ENCODE measurements at regions not wholly inside any gene's neighbourhood (a gene's known extent, or its start where the extent isn't known, plus 50 kb on each side); places are given as distances from the start of the nearest gene placed in this dataset.

- Histone ChIP-seq H3K27ac (ENCODE audit: low read length) (no peak overlapping the region), H3K4me1 (ENCODE audit: control insufficient read depth, insufficient read depth, low read length) (peaks cover 1% of the 10 kb centered on the region), H3K4me3 (ENCODE audit: low read length) (no peak overlapping the region), H3K9me3 (ENCODE audit: control insufficient read depth, low read length) (no peaks in the 10 kb centered on the region), H3K27me3 (ENCODE audit: control insufficient read depth, insufficient read depth) (no peaks in the 10 kb centered on the region)
- DNase-seq (no peak), ATAC-seq (peak in 1 of 2 donors; percentile 47)
- WGBS = 44% methylated on average over 9 of the region's 9 CpGs
- intact Hi-C loops (cut with DNase I) = loop anchor here (2.0 to 5.0 kb wide), 3 partner anchors 242 to 248 kb away; no protein-coding TSS in a partner anchor
Measured at GRCh38 chrX:110408949-110409588, 50.4 kb downstream of the RTL9 start.

DNA sequence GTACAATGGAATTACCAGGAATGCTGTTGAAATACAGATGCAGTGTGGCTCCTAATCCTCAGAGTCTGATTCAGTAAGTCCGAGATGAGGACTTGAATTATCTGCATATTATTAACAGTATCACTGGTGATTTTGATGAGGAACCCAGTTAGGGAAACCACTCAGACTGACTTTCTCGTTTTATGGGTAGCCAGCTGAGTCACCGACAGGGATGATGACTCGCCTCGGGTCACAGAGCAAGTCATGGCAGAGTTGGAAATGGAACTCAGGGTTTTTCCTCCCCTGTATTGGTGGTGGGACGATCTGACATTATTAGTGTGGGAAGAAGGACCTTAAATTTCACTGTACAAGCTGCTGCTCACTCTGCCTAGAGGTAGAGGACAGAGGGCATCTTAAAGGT lies 51.3 kb downstream of the RTL9 start:
- intact Hi-C loops (cut with DNase I) = loop anchor here (2.0 to 5.0 kb wide), 3 partner anchors 243 to 249 kb away; no protein-coding TSS in a partner anchor
- no peaks in the 10 kb centered on the region for H3K27me3 ChIP-seq (ENCODE audit: control insufficient read depth, insufficient read depth)
- no peak for ATAC-seq
- H3K4me3 ChIP-seq (ENCODE audit: low read length) = no peak overlapping the region
- DNase-seq = no peak
- peaks cover 1% of the 10 kb centered on the region for H3K4me1 ChIP-seq (ENCODE audit: control insufficient read depth, insufficient read depth, low read length)
- H3K9me3 ChIP-seq (ENCODE audit: control insufficient read depth, low read length) = no peaks in the 10 kb centered on the region
- 54% methylated on average over 6 of the region's 6 CpGs for whole genome bisulfite sequencing
- no peak overlapping the region for H3K27ac ChIP-seq (ENCODE audit: low read length)

DNA sequence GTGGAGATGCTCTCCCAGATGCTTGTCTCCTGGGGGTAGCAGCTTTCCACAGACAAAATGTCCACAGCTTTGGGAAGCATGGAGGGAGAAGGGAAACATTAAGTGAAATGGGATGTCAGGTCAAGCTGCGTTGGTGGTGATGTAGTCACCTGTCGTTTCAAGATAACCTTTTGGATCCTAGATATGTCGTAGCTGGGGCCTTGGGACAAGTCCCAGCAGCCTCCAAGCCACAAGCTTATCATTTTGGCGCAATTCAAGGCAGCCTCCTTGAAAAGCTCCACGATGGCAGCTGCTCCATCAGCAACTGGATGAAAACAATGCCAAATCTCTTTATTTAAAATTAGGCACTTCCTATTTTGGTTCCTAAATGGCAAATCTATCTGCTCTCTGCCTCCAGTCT lies 52.0 kb downstream of the RTL9 start:
- WGBS = 37% methylated on average over 5 of the region's 5 CpGs
- no peak for ATAC-seq
- Histone ChIP-seq H3K27me3 (ENCODE audit: control insufficient read depth, insufficient read depth) (no peaks in the 10 kb centered on the region), H3K9me3 (ENCODE audit: control insufficient read depth, low read length) (no peaks in the 10 kb centered on the region), H3K27ac (ENCODE audit: low read length) (no peak overlapping the region), H3K4me3 (ENCODE audit: low read length) (no peak overlapping the region), H3K4me1 (ENCODE audit: control insufficient read depth, insufficient read depth, low read length) (peaks cover 1% of the 10 kb centered on the region)
- DNase-seq = no peak
- intact Hi-C loops (cut with DNase I) = no loop called here

DNA sequence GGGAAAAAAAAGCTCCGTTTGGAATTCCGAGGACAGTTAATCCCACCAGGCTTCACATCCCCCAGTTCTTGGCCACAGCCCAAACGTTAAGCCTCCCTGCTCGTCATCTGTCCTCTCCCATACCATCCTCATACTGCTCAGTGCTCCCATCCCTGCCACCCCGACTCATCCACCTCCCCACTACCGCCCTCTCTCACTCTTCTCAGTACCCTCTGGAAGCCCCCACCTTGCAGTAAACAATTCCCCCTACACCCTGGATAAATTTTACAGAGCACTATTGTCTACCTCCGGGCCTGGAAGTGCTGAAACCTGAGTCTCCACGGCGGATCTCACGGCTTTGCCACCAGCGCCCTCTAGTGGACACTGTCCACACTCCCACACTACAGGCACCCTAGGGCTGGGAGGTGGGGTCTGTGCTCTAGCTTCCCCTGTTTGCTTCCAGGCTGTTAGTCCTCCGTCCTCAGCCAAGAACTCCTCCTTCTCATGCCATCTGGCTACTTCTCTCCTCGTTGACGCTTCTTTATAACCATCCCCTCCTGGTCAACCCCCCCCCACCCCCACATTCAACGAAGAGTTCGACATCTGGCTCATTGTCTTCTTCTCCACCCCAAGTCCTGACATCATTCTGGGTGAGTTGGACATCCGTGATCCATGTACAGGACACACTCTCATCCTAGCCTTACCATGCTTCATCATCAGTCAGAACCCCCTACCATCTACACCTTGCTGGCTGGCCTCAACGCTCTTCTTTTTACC lies 54.5 kb downstream of the RTL9 start:
- H3K27me3 ChIP-seq (ENCODE audit: control insufficient read depth, insufficient read depth) = no peaks in the 10 kb centered on the region

GRCh38 chrX:110413727-110414124 lies 55.1 kb downstream of the RTL9 start:
- ATAC-seq (no peak), DNase-seq (no peak)
- Histone ChIP-seq H3K9me3 (ENCODE audit: control insufficient read depth, low read length) (no peaks in the 10 kb centered on the region), H3K4me1 (ENCODE audit: control insufficient read depth, insufficient read depth, low read length) (peaks cover 1% of the 10 kb centered on the region), H3K27me3 (ENCODE audit: control insufficient read depth, insufficient read depth) (no peaks in the 10 kb centered on the region), H3K4me3 (ENCODE audit: low read length) (no peak overlapping the region), H3K27ac (ENCODE audit: low read length) (no peak overlapping the region)
- 86% methylated on average over 1 of the region's 1 CpG for WGBS
- intact Hi-C loops (cut with DNase I) = no loop called here

More for the DNA sequence above, 54.5 kb downstream of the RTL9 start:
- no peak overlapping the region for H3K4me3 ChIP-seq (ENCODE audit: low read length)
- DNase-seq (peak; percentile 59 to 82 (median 78)), ATAC-seq (peak; percentile 87 to 89)
- intact Hi-C loops (cut with DNase I) = no loop called here
- 16% methylated on average over 18 of the region's 18 CpGs for WGBS
- no peaks in the 10 kb centered on the region for H3K9me3 ChIP-seq (ENCODE audit: control insufficient read depth, low read length)
- peaks cover 1% of the 10 kb centered on the region for H3K4me1 ChIP-seq (ENCODE audit: control insufficient read depth, insufficient read depth, low read length)
- no peak overlapping the region for H3K27ac ChIP-seq (ENCODE audit: low read length)

DNA sequence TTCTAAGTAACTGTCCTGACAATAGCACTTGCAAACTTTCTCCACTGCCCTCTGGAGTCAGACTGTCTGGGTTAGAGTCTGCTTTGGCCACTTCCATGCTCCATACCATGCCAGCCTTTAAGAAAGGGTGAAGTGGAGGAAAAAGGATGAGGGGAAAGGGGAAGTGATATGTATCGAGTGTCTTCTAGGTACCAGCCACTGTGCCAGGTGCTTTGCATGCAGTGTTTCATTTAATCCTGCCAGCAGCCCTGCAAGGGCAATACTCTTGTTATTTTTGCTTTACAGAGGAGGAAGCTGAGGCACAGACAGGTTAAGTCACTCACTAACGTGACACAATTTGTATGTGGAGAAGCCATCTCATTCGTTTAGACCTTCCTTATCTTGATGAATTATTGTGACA lies 55.6 kb downstream of the RTL9 start:
- Histone ChIP-seq H3K27me3 (ENCODE audit: control insufficient read depth, insufficient read depth) (no peaks in the 10 kb centered on the region), H3K4me1 (ENCODE audit: control insufficient read depth, insufficient read depth, low read length) (peaks cover 1% of the 10 kb centered on the region), H3K9me3 (ENCODE audit: control insufficient read depth, low read length) (no peaks in the 10 kb centered on the region), H3K27ac (ENCODE audit: low read length) (no peak overlapping the region), H3K4me3 (ENCODE audit: low read length) (no peak overlapping the region)
- 55% methylated on average over 3 of the region's 3 CpGs for WGBS
- ATAC-seq = no peak
- DNase-seq = no peak
- intact Hi-C loops (cut with DNase I) = no loop called here

DNA sequence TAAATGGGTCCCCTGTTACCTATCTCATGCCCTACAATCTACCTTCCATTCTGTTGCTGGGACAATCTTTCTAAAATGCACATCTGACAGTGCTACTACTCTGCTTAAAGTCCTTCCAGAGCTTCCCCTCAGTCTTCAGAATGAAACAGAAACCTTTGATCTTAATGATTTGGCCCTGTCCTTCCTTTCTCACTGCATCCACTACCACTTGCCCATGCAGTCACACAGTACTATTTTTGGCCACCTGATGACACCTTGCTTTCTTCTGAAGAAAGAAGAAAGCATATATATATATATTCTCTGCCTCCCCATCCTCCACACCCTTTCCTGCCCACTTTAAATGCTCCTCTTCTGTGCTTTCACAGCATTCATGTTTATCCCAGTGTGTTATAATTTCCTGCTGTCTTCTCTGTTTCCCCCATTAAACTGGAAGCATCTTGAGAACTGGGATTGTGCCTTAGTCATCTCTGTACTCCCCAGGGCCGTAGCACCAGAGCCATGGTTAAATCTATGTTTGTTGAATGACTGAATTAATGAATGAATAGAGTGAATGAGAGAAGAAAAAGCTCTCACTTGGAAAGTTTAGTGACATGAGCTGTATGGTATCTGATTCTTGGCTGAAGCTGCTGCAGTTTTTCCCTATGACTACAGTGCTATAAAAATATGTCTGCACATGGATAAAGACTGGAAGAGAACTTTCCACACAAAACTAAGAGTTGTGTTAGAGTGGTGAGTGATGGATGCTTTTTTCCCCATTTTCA lies 56.2 kb downstream of the RTL9 start:
- no peak overlapping the region for H3K4me3 ChIP-seq (ENCODE audit: low read length)
- H3K4me1 ChIP-seq (ENCODE audit: control insufficient read depth, insufficient read depth, low read length) = peaks cover 1% of the 10 kb centered on the region
- DNase-seq = no peak
- ATAC-seq = no peak
- H3K27me3 ChIP-seq (ENCODE audit: control insufficient read depth, insufficient read depth) = no peaks in the 10 kb centered on the region
- 60% methylated on average over 1 of the region's 1 CpG for WGBS
- intact Hi-C loops (cut with DNase I) = no loop called here
- no peaks in the 10 kb centered on the region for H3K9me3 ChIP-seq (ENCODE audit: control insufficient read depth, low read length)
- H3K27ac ChIP-seq (ENCODE audit: low read length) = no peak overlapping the region

DNA sequence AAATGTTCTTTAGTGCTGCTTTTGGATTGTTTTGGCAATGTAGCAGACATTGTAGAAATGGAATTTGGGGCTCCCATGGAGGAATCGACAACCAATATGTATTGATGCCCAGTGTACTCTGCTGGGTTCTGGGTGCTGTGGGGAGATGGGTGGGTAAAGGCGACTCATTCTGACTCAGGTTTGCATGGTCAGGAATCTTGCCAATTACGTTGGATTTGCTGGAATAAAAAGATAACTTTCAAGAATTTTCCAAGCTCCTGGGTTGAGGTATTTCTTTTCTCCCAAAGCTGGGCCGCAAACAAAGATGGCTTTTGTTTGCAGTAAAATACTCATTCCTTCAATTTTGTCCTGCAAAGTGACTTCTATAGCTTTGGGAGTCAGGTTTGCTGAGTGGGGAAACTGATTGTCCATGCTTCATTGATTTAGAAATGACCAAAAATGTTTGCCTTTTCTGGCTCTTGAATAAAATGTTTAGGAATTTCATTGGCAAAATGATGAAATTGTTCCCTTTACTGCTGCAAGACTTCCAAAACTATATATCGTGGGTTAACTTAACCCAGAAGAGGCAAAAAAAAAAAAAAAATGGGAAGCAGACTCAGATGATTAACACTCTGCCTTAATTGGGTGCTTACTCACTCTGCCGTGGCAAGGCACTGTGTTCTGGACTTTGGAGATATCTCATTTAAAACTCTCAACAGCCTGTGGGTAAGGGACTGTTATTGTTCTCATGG lies 57.0 kb downstream of the RTL9 start:
- Histone ChIP-seq H3K4me1 (ENCODE audit: control insufficient read depth, insufficient read depth, low read length) (no peaks in the 10 kb centered on the region), H3K4me3 (ENCODE audit: low read length) (no peak overlapping the region), H3K27ac (ENCODE audit: low read length) (no peak overlapping the region), H3K27me3 (ENCODE audit: control insufficient read depth, insufficient read depth) (no peaks in the 10 kb centered on the region), H3K9me3 (ENCODE audit: control insufficient read depth, low read length) (no peaks in the 10 kb centered on the region)
- DNase-seq (no peak), ATAC-seq (no peak)
- 75% methylated on average over 6 of the region's 6 CpGs for WGBS
- intact Hi-C loops (cut with DNase I) = no loop called here

- intact Hi-C loops (cut with DNase I) = no loop called here
- ATAC-seq = no peak
- H3K27ac ChIP-seq (ENCODE audit: low read length) = no peak overlapping the region
- 87% methylated on average over 4 of the region's 4 CpGs for WGBS
- no peaks in the 10 kb centered on the region for H3K27me3 ChIP-seq (ENCODE audit: control insufficient read depth, insufficient read depth)
- H3K4me3 ChIP-seq (ENCODE audit: low read length) = no peak overlapping the region
- H3K9me3 ChIP-seq (ENCODE audit: control insufficient read depth, low read length) = no peaks in the 10 kb centered on the region
- no peaks in the 10 kb centered on the region for H3K4me1 ChIP-seq (ENCODE audit: control insufficient read depth, insufficient read depth, low read length)
- no peak for DNase-seq
Measured at GRCh38 chrX:110417128-110417527, 58.5 kb downstream of the RTL9 start.

GRCh38 chrX:110418316-110419235 lies 59.9 kb downstream of the RTL9 start:
- ATAC-seq (peak; percentile 29 to 52), DNase-seq (peak in 1 of 3 donors; percentile 51)
- no peaks in the 10 kb centered on the region for H3K27me3 ChIP-seq (ENCODE audit: control insufficient read depth, insufficient read depth)
- no peak overlapping the region for H3K27ac ChIP-seq (ENCODE audit: low read length)
- H3K4me1 ChIP-seq (ENCODE audit: control insufficient read depth, insufficient read depth, low read length) = no peaks in the 10 kb centered on the region
- 46% methylated on average over 22 of the region's 22 CpGs for WGBS
- intact Hi-C loops (cut with DNase I) = no loop called here
- no peaks in the 10 kb centered on the region for H3K9me3 ChIP-seq (ENCODE audit: control insufficient read depth, low read length)
- no peak overlapping the region for H3K4me3 ChIP-seq (ENCODE audit: low read length)

Data from right cardiac atrium (tissue), 5 donors.